Lower leg skin (tissue), 4 donors: ENCODE measurements at regions not wholly inside any gene's neighbourhood (a gene's known extent, or its start where the extent isn't known, plus 50 kb on each side); places are given as distances from the start of the nearest gene placed in this dataset.

Source experiments
- DNase-seq, 2 donors: peaks; one replicate each; pipeline ENCODE4 v3.0.0-alpha.2; 2019; ENCODE audit warnings: low spot score in 2 of 2
- H3K4me3 ChIP-seq: fragments of 200-600 bp; sonication (generic); 2 replicates; pipeline ENCODE4 v1.5.1; 2017; ENCODE audit warnings: mild to moderate bottlenecking, low read depth; ENCODE audit not compliant: poor library complexity, severe bottlenecking
- POLR2A ChIP-seq, 2 donors: fragments of 450-650 bp; IDR thresholded peaks; one replicate each; pipeline ENCODE4 v1.6.1; 2016 to 2017; ENCODE audit warnings: antibody characterized with exemption in 2 of 2, mild to moderate bottlenecking in 1 of 2, moderate library complexity in 1 of 2
- WGBS, 2 donors: methylation state at CpG; one replicate each; pipeline ENCODE4 v1.1.5; 2018; 5-methylcytosine and 5-hydroxymethylcytosine counted together
- intact Hi-C: fragments of 100-400 bp; cut with DNase I; formaldehyde crosslinking; loops from one replicate; pipeline ENCODE4 v1.15.0; 2023; ENCODE audit warnings: low total_unique reads
- TF ChIP-seq, protein P1 (sequence below), 3 donors: fragments of 450-650 bp; IDR thresholded peaks; one replicate each; pipeline ENCODE4 v1.5.1; 2016; ENCODE audit warnings: antibody characterized with exemption in 3 of 3, mild to moderate bottlenecking in 3 of 3, moderate library complexity in 2 of 3

DNA sequence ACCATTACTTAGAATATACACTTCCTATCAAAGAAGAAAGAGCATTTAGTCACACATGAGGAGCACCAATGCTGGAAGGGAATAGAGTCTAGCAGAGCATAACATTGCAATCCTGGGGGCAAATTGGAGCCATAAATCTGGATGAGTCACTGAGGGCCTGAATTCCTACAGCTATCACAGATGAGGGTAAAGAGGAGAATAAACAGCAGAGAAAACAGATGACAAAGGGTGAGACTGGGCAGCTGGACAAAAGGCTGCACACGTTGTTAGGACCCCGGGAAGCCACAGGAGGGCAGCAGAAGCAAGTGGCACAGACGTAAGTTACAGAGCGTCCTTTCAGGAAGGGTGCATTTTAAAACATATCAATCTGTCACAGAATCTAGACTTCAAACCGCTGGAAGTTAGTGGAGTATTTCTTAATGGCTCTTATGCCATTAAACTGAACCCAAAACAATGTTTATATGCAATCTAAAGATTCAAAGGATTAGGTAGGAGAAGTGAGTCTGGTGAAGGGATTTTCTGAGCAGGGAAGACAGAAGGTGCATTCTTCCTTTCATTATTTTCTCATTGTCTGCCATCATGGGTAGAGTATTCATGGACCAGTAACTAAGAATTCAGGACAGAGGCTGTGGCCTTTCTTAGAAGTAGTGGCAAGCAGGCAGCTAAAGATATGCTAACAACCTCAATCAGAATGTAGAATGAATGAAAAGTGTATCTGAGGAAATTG is 159.8 kb upstream of the DAAM1 start:
- TF ChIP-seq POLR2A (IDR thresholded peaks at IDR 0.05), result no peak
- TF ChIP-seq, protein P1, sequence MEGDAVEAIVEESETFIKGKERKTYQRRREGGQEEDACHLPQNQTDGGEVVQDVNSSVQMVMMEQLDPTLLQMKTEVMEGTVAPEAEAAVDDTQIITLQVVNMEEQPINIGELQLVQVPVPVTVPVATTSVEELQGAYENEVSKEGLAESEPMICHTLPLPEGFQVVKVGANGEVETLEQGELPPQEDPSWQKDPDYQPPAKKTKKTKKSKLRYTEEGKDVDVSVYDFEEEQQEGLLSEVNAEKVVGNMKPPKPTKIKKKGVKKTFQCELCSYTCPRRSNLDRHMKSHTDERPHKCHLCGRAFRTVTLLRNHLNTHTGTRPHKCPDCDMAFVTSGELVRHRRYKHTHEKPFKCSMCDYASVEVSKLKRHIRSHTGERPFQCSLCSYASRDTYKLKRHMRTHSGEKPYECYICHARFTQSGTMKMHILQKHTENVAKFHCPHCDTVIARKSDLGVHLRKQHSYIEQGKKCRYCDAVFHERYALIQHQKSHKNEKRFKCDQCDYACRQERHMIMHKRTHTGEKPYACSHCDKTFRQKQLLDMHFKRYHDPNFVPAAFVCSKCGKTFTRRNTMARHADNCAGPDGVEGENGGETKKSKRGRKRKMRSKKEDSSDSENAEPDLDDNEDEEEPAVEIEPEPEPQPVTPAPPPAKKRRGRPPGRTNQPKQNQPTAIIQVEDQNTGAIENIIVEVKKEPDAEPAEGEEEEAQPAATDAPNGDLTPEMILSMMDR (IDR thresholded peaks at IDR 0.05), result no peak
- 1 to 3% methylated on average over 5 of the region's 5 CpGs for WGBS, 2 donors
- peak; percentile 23 to 81 for DNase-seq
- intact Hi-C loops, result no loop called here
- no peak overlapping the region for H3K4me3 ChIP-seq

DNA sequence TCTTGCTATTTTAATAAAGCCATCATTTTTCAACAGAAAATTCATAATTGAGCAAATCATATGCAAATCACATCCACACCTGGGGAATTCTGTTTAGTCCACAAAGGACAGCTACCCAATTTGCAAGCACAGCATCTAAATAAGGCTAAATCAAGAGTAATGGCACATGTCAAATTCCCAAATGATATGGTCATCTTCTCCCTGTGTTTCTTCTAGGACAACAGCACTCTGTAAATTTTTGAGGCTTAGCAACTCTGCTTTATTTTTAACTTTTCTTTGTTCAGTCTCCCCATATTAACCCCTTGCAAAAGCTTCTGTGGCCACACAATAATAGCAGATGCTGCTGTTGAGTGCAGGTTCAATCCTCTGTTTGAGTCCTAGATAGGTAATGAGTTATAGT is 155.6 kb upstream of the DAAM1 start:
- TF ChIP-seq, protein P1 (IDR thresholded peaks at IDR 0.05), result no peak
- TF ChIP-seq POLR2A (IDR thresholded peaks at IDR 0.05), result no peak
- intact Hi-C loops, result no loop called here
- H3K4me3 ChIP-seq, result no peak overlapping the region
- DNase-seq, result no peak

DNA sequence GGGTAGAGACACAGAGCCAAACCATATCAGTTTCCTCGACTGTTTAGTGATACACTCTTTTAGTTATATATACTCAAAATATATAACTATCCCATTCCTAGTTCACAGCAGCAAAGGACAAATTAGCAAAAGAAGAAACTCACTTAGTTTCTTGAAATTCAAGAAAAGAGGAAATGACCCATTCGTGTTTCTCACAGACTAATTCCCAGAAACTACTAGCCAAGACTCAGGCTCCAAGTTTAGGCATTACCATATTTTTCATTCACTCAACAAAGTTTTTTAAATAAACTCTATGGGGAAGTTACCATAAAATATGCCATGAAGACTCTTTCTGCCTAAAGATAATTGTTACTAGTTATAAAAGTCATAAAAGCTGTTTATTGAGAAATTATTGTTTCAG is 152.3 kb upstream of the DAAM1 start:
- H3K4me3 ChIP-seq, result no peak overlapping the region
- WGBS, 2 donors, result 85 to 86% methylated on average over 2 of the region's 2 CpGs
- intact Hi-C loops, result no loop called here
- no peak for DNase-seq
- no peak for TF ChIP-seq POLR2A (IDR thresholded peaks at IDR 0.05)
- TF ChIP-seq, protein P1 (IDR thresholded peaks at IDR 0.05), result no peak

DNA sequence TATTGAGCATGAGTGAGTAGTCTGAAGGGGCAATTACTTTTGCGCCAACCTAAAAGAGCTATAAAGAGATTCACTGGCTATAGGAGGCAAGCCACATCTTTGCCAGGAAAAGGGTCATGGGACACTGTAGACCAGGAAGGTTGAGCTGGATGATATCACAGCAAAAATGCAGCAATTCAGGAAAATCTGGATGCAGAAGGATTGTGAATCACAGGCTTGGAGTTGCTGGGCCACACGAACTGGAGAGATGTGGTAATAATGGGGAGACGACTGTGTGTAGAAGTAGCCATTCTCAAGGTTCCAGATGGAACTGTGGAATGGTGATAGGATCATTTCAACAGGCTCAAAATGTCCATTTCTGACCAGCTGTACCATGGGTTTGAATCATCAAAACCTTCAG is 151.4 kb upstream of the DAAM1 start:
- 77 to 78% methylated on average over 3 of the region's 3 CpGs for WGBS, 2 donors

DNA sequence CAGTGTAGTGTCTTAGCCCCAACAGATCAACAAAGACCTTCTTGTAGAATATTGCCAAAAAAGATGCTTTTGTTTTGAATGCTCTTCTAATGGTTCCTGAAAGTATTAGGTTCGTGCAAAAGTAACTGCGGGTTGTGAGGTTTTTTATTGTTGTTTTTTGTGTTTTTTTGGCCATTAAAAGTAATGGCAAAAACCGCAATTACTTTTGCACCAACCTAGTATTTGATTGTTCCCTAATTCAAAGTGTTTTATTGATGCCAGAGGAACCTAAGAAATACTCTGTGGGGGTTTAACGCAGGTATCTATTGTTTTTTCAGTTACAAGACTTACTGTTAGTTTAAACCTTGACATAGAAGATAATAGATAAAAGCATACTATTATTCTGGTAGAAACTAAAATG is 150.8 kb upstream of the DAAM1 start:
- H3K4me3 ChIP-seq, result no peak overlapping the region
- no peak for DNase-seq
- intact Hi-C loops, result no loop called here
- TF ChIP-seq, protein P1 (IDR thresholded peaks at IDR 0.05), result no peak
- no peak for TF ChIP-seq POLR2A (IDR thresholded peaks at IDR 0.05)
- 90 to 93% methylated on average over 4 of the region's 4 CpGs for WGBS, 2 donors

More for the DNA sequence above, 151.4 kb upstream of the DAAM1 start:
- intact Hi-C loops, result no loop called here
- no peak overlapping the region for H3K4me3 ChIP-seq
- DNase-seq, result no peak
- TF ChIP-seq, protein P1 (IDR thresholded peaks at IDR 0.05), result no peak
- TF ChIP-seq POLR2A (IDR thresholded peaks at IDR 0.05), result no peak

DNA sequence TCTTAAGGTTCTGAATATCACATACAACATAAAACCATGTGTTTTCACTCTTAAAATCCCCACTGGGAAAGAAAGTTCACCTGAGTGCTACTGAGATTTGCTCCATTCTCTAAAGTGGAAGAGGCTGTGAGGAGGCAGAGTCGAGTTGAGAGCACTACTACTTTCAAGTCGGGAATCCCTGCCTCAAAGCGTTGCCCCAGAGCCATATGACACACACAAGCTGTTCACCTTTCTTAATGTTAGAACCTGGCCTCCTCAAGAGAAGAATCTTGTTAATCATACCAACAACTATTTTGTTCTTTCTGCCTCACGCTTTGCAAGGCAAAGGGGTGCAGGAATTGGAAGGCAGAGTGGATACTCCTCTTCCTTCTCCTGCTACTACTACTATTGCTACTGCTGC is 149.7 kb upstream of the DAAM1 start:
- TF ChIP-seq, protein P1 (IDR thresholded peaks at IDR 0.05), result no peak
- no peak for TF ChIP-seq POLR2A (IDR thresholded peaks at IDR 0.05)
- WGBS, 2 donors, result 86% methylated on average over 4 of the region's 4 CpGs
- no peak overlapping the region for H3K4me3 ChIP-seq
- intact Hi-C loops, result no loop called here
- no peak for DNase-seq
